Activated naive CD4-positive, alpha-beta T cell treated with anti-CD3 and anti-CD28 coated beads, Interleukin-2, amount 10 ng/mL, durations not matched to agents 7 days and 5 days (primary cell): ENCODE measurements at regions not wholly inside any gene's neighbourhood (a gene's known extent, or its start where the extent isn't known, plus 50 kb on each side); places are given as distances from the start of the nearest gene placed in this dataset.

Experiments
- CTCF ChIA-PET: fragments of 350-600 bp; sonication (Branson Sonifier 250); formaldehyde crosslinking; loops from one replicate; lab custom pipeline; 2021; ENCODE audit warnings: antibody characterized with exemption; lab: Charles Lee
- DNase-seq: peaks from one replicate; pipeline ENCODE4 v3.0.0-alpha.2; 2020
- H3K27ac Mint-ChIP-seq: one replicate; pipeline ENCODE4 v1.8.0; 2021; ENCODE audit warnings: mild to moderate bottlenecking, moderate library complexity, mixed read lengths
- H3K27me3 Mint-ChIP-seq: one replicate; pipeline ENCODE4 v1.8.0; 2021; ENCODE audit warnings: mild to moderate bottlenecking, mixed read lengths
- H3K36me3 Mint-ChIP-seq: one replicate; pipeline ENCODE4 v1.8.0; 2021; ENCODE audit warnings: mixed read lengths
- H3K4me1 Mint-ChIP-seq: one replicate; pipeline ENCODE4 v1.8.0; 2021; ENCODE audit warnings: mixed read lengths
- H3K4me3 Mint-ChIP-seq: one replicate; pipeline ENCODE4 v1.8.0; 2021; ENCODE audit warnings: mild to moderate bottlenecking, moderate library complexity, mixed read lengths
- H3K9me3 Mint-ChIP-seq: one replicate; pipeline ENCODE4 v1.8.0; 2021; ENCODE audit warnings: mixed read lengths

GRCh38 chr4:83873996-83874395, 338.1 kb downstream of the GPAT3 start:
- H3K4me3 Mint-ChIP-seq = no peak overlapping the region
- H3K36me3 Mint-ChIP-seq = no peaks in the 10 kb centered on the region
- DNase-seq = no peak
- CTCF ChIA-PET = no interaction called here
- H3K27ac Mint-ChIP-seq = no peak overlapping the region
- no peaks in the 10 kb centered on the region for H3K4me1 Mint-ChIP-seq
- no peaks in the 10 kb centered on the region for H3K9me3 Mint-ChIP-seq
- no peaks in the 10 kb centered on the region for H3K27me3 Mint-ChIP-seq

GRCh38 chr4:83870328-83870950, 334.5 kb downstream of the GPAT3 start:
- Mint-ChIP-seq H3K4me3 (no peak overlapping the region), H3K27ac (no peak overlapping the region), H3K27me3 (no peaks in the 10 kb centered on the region), H3K36me3 (no peaks in the 10 kb centered on the region), H3K4me1 (no peaks in the 10 kb centered on the region), H3K9me3 (no peaks in the 10 kb centered on the region)
- no peak for DNase-seq
- CTCF ChIA-PET = no interaction called here

- no peaks in the 10 kb centered on the region for H3K9me3 Mint-ChIP-seq
- no peak overlapping the region for H3K27ac Mint-ChIP-seq
- H3K4me3 Mint-ChIP-seq = no peak overlapping the region
- CTCF ChIA-PET = no interaction called here
- H3K4me1 Mint-ChIP-seq = no peaks in the 10 kb centered on the region
- no peaks in the 10 kb centered on the region for H3K27me3 Mint-ChIP-seq
- DNase-seq = no peak
- no peaks in the 10 kb centered on the region for H3K36me3 Mint-ChIP-seq
Measured at GRCh38 chr4:83866834-83867621, 331.1 kb downstream of the GPAT3 start.

DNA sequence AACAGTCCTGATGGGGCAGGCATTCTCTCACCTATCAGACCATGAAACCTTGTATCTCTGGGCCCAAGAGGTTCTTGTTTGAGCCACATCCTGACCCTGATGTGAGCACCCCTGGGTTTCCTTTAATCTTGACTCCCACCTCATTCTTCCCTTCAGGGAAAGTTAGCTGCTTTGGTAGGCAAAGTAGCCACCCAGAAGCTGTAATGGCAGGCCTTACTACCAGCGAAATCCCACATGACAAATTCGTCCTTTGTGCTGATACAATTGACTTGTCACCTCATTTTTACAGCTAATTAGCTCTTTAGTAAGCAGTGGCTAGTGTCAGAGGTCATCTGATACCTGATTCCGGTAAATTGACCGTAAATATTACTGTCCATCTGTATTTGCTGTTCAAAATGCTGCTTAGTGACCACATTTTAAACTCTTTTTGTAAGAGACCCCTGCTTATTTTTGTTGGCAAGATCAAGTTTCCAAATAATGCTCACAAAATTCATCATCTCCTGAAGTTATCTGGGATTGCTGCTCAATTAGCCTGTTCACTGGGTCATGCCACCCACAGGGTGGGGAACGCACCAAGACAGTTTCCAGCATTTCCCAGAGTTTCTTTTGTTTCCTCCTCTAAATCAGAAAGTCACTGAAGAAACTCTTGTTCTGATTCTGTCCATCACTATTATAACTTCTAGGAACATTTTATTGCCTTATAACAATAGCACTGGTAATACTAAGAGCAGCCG, 329.7 kb downstream of the GPAT3 start:
- DNase-seq = no peak
- CTCF ChIA-PET = no interaction called here
- Mint-ChIP-seq H3K4me3 (no peak overlapping the region), H3K27me3 (no peaks in the 10 kb centered on the region), H3K9me3 (no peaks in the 10 kb centered on the region), H3K4me1 (no peaks in the 10 kb centered on the region), H3K27ac (no peak overlapping the region), H3K36me3 (no peaks in the 10 kb centered on the region)

- Mint-ChIP-seq H3K9me3 (no peaks in the 10 kb centered on the region), H3K27ac (no peak overlapping the region), H3K4me3 (no peak overlapping the region), H3K36me3 (no peaks in the 10 kb centered on the region), H3K4me1 (no peaks in the 10 kb centered on the region), H3K27me3 (no peaks in the 10 kb centered on the region)
- CTCF ChIA-PET = interaction anchor here (1.0 kb wide), 1 partner anchor 71 kb away, joined by 3 read pairs; no protein-coding TSS in a partner anchor
- DNase-seq = no peak
Measured at GRCh38 chr4:83864097-83864817, 328.3 kb downstream of the GPAT3 start.

DNA sequence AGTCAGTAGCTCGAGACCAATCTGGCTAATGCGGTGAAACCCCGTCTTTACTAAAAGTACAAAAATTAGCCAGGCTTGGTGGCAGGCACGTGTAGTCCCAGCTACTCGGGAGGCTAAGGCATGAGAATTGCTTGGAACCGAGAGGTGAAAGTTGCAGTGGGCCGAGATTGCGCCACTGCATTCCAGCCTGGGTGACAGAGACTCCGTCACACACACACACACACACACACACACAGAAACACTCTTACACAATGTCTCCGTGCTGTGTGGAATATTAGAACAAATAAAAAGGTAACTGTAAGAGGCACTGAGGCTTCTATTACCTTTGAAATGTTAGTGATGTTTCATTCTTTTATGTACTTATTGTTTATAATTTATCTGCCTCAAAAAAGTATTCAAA, 326.6 kb downstream of the GPAT3 start:
- Mint-ChIP-seq H3K36me3 (no peaks in the 10 kb centered on the region), H3K27ac (no peak overlapping the region), H3K4me1 (no peaks in the 10 kb centered on the region), H3K4me3 (no peak overlapping the region), H3K9me3 (no peaks in the 10 kb centered on the region), H3K27me3 (no peaks in the 10 kb centered on the region)
- CTCF ChIA-PET = no interaction called here
- no peak for DNase-seq

DNA sequence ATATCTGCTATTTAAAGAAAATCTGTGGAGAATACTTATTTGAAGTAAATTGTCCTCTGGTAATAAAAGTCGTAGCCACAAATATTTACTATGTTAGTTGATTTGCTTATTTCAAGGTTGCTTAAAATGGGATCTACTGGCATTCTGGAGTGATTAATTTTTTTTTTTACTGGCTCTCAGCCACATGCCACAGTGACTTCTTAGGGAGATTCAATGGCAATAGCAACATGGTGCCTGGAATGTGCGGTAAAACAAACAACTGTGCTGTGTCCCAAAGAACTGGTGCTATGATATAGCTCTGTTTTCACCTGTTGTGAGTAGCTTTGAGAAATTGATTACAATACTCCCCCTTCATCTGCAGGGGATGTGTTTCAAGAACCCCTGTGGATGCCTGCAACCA, 324.3 kb downstream of the GPAT3 start:
- no peak for DNase-seq
- no peaks in the 10 kb centered on the region for H3K27me3 Mint-ChIP-seq
- H3K4me1 Mint-ChIP-seq = no peaks in the 10 kb centered on the region
- CTCF ChIA-PET = no interaction called here
- no peak overlapping the region for H3K27ac Mint-ChIP-seq
- no peaks in the 10 kb centered on the region for H3K9me3 Mint-ChIP-seq
- H3K36me3 Mint-ChIP-seq = no peaks in the 10 kb centered on the region
- H3K4me3 Mint-ChIP-seq = no peak overlapping the region

- CTCF ChIA-PET = no interaction called here
- H3K36me3 Mint-ChIP-seq = no peaks in the 10 kb centered on the region
- H3K4me3 Mint-ChIP-seq = no peak overlapping the region
- H3K4me1 Mint-ChIP-seq = no peaks in the 10 kb centered on the region
- H3K27me3 Mint-ChIP-seq = no peaks in the 10 kb centered on the region
- no peak overlapping the region for H3K27ac Mint-ChIP-seq
- DNase-seq = no peak
- no peaks in the 10 kb centered on the region for H3K9me3 Mint-ChIP-seq
Measured at GRCh38 chr4:83858131-83858530, 322.2 kb downstream of the GPAT3 start.

GRCh38 chr4:83855044-83855443, 319.1 kb downstream of the GPAT3 start:
- no peaks in the 10 kb centered on the region for H3K9me3 Mint-ChIP-seq
- no peak overlapping the region for H3K27ac Mint-ChIP-seq
- CTCF ChIA-PET = no interaction called here
- no peaks in the 10 kb centered on the region for H3K36me3 Mint-ChIP-seq
- H3K4me1 Mint-ChIP-seq = no peaks in the 10 kb centered on the region
- H3K27me3 Mint-ChIP-seq = no peaks in the 10 kb centered on the region
- no peak for DNase-seq
- H3K4me3 Mint-ChIP-seq = no peak overlapping the region

- CTCF ChIA-PET = no interaction called here
- H3K9me3 Mint-ChIP-seq = no peaks in the 10 kb centered on the region
- H3K27me3 Mint-ChIP-seq = no peaks in the 10 kb centered on the region
- DNase-seq = no peak
- H3K36me3 Mint-ChIP-seq = no peaks in the 10 kb centered on the region
- no peak overlapping the region for H3K27ac Mint-ChIP-seq
- no peak overlapping the region for H3K4me3 Mint-ChIP-seq
- no peaks in the 10 kb centered on the region for H3K4me1 Mint-ChIP-seq
Measured at GRCh38 chr4:83852085-83852451, 316.2 kb downstream of the GPAT3 start.

GRCh38 chr4:83851261-83852084, 315.6 kb downstream of the GPAT3 start:
- Mint-ChIP-seq H3K27me3 (no peaks in the 10 kb centered on the region), H3K27ac (no peak overlapping the region), H3K9me3 (no peaks in the 10 kb centered on the region), H3K36me3 (no peaks in the 10 kb centered on the region), H3K4me1 (no peaks in the 10 kb centered on the region), H3K4me3 (no peak overlapping the region)
- CTCF ChIA-PET = no interaction called here
- DNase-seq = no peak

- H3K4me3 Mint-ChIP-seq = no peak overlapping the region
- DNase-seq = no peak
- H3K27ac Mint-ChIP-seq = no peak overlapping the region
Measured at GRCh38 chr4:83850435-83850834, 314.5 kb downstream of the GPAT3 start.

GRCh38 chr4:83846193-83846830, 310.4 kb downstream of the GPAT3 start:
- H3K9me3 Mint-ChIP-seq = no peaks in the 10 kb centered on the region
- DNase-seq = no peak
- CTCF ChIA-PET = no interaction called here

More at GRCh38 chr4:83850435-83850834, 314.5 kb downstream of the GPAT3 start:
- Mint-ChIP-seq H3K36me3 (no peaks in the 10 kb centered on the region), H3K4me1 (no peaks in the 10 kb centered on the region), H3K27me3 (no peaks in the 10 kb centered on the region), H3K9me3 (no peaks in the 10 kb centered on the region)
- CTCF ChIA-PET = no interaction called here

More at GRCh38 chr4:83846193-83846830, 310.4 kb downstream of the GPAT3 start:
- H3K36me3 Mint-ChIP-seq = no peaks in the 10 kb centered on the region
- no peak overlapping the region for H3K4me3 Mint-ChIP-seq
- no peak overlapping the region for H3K27ac Mint-ChIP-seq
- H3K27me3 Mint-ChIP-seq = no peaks in the 10 kb centered on the region
- H3K4me1 Mint-ChIP-seq = no peaks in the 10 kb centered on the region
